H9 (cell line): ENCODE measurements at regions not wholly inside any gene's neighbourhood (a gene's known extent, or its start where the extent isn't known, plus 50 kb on each side); places are given as distances from the start of the nearest gene placed in this dataset.

Experiments
- DNase-seq: peaks from one replicate; pipeline ENCODE4 v3.0.0-alpha.2; 2017
- H2AFZ ChIP-seq: one replicate; pipeline ENCODE4 v1.6.1; 2013; ENCODE audit warnings: mild to moderate bottlenecking, low read length, control low read depth, moderate library complexity
- H2AK5ac ChIP-seq: 2 replicates; pipeline ENCODE4 v1.6.1; 2013; ENCODE audit warnings: low read length, control low read depth, mixed read lengths; ENCODE audit not compliant: insufficient read length
- H2BK120ac ChIP-seq: one replicate; pipeline ENCODE4 v1.6.1; 2013; ENCODE audit warnings: low read depth, mild to moderate bottlenecking, low read length, control low read depth, inconsistent platforms; ENCODE audit not compliant: poor library complexity, severe bottlenecking
- H2BK12ac ChIP-seq: 2 replicates; pipeline ENCODE4 v1.6.1; 2013; ENCODE audit warnings: low read length, control low read depth, mixed read lengths, low read depth; ENCODE audit not compliant: insufficient read length
- H2BK15ac ChIP-seq: 2 replicates; pipeline ENCODE4 v1.6.1; 2013; ENCODE audit warnings: low read depth, low read length, control low read depth
- H2BK20ac ChIP-seq: one replicate; pipeline ENCODE4 v1.6.1; 2013; ENCODE audit warnings: low read depth, mild to moderate bottlenecking, low read length, control low read depth, inconsistent platforms; ENCODE audit not compliant: poor library complexity, severe bottlenecking
- H2BK5ac ChIP-seq: 2 replicates; pipeline ENCODE4 v1.6.1; 2013; ENCODE audit warnings: low read length, control low read depth, mixed read lengths; ENCODE audit not compliant: insufficient read length
- H3K14ac ChIP-seq: 2 replicates; pipeline ENCODE4 v1.6.1; 2013; ENCODE audit warnings: low read length, control low read depth; ENCODE audit not compliant: insufficient read depth
- H3K18ac ChIP-seq: 2 replicates; pipeline ENCODE4 v1.6.1; 2013; ENCODE audit warnings: low read depth, mild to moderate bottlenecking, mixed read lengths, low read length, control low read depth; ENCODE audit not compliant: insufficient read length
- H3K23ac ChIP-seq: 2 replicates; pipeline ENCODE4 v1.6.1; 2013; ENCODE audit warnings: low read length, control low read depth, mixed read lengths, low read depth; ENCODE audit not compliant: insufficient read length
- H3K23me2 ChIP-seq: 2 replicates; pipeline ENCODE4 v1.6.1; 2013; ENCODE audit warnings: low read depth, mild to moderate bottlenecking, mixed read lengths, low read length, control low read depth; ENCODE audit not compliant: insufficient read length, poor library complexity, severe bottlenecking
- H3K27ac ChIP-seq: 2 replicates; pipeline ENCODE4 v1.5.1; 2013; ENCODE audit warnings: low read length, control low read depth, mixed read lengths, low read depth; ENCODE audit not compliant: insufficient read length
- H3K27me3 ChIP-seq: 2 replicates; pipeline ENCODE4 v1.6.1; 2013; ENCODE audit warnings: low read length, control low read depth, inconsistent platforms; ENCODE audit not compliant: insufficient read depth
- H3K4ac ChIP-seq: 2 replicates; pipeline ENCODE4 v1.6.1; 2013; ENCODE audit warnings: low read depth, mild to moderate bottlenecking, control low read depth, inconsistent platforms, low read length, moderate library complexity
- H3K4me1 ChIP-seq: 2 replicates; pipeline ENCODE4 v1.6.1; 2013; ENCODE audit warnings: low read length, control low read depth, inconsistent platforms; ENCODE audit not compliant: insufficient read depth
- H3K4me2 ChIP-seq: 2 replicates; pipeline ENCODE4 v1.6.1; 2013; ENCODE audit warnings: low read length, control low read depth, mixed read lengths; ENCODE audit not compliant: insufficient read length, insufficient read depth
- H3K56ac ChIP-seq: 2 replicates; pipeline ENCODE4 v1.6.1; 2013; ENCODE audit warnings: low read depth, mild to moderate bottlenecking, mixed read lengths, low read length, control low read depth; ENCODE audit not compliant: insufficient read length
- H3K79me1 ChIP-seq: 2 replicates; pipeline ENCODE4 v1.6.1; 2013; ENCODE audit warnings: low read depth, mild to moderate bottlenecking, moderate library complexity, low read length, control low read depth, inconsistent platforms; ENCODE audit not compliant: insufficient read depth, poor library complexity, severe bottlenecking
- H3K79me2 ChIP-seq: 2 replicates; pipeline ENCODE4 v1.6.1; 2013; ENCODE audit warnings: low read length, control low read depth, inconsistent platforms; ENCODE audit not compliant: insufficient read depth
- H3K9ac ChIP-seq: 2 replicates; pipeline ENCODE4 v1.6.1; 2013; ENCODE audit warnings: low read length, control low read depth, mixed read lengths; ENCODE audit not compliant: insufficient read length; ENCODE audit errors: extremely low read depth
- H3K9me3 ChIP-seq: one replicate; pipeline ENCODE4 v1.6.1; 2013; ENCODE audit warnings: low read depth, low read length, inconsistent platforms; ENCODE audit not compliant: control insufficient read depth
- H3T11ph ChIP-seq: one replicate; pipeline ENCODE4 v1.6.1; 2013; ENCODE audit warnings: mild to moderate bottlenecking, low read length, control low read depth, inconsistent platforms
- H4K20me1 ChIP-seq: one replicate; pipeline ENCODE4 v1.6.1; 2013; ENCODE audit not compliant: control insufficient read depth, insufficient read length, insufficient read depth
- H4K5ac ChIP-seq: 2 replicates; pipeline ENCODE4 v1.6.1; 2013; ENCODE audit warnings: low read depth, mild to moderate bottlenecking, mixed read lengths, low read length, control low read depth; ENCODE audit not compliant: insufficient read length
- H4K8ac ChIP-seq: replicated peaks from 2 replicates; pipeline ENCODE4 v1.6.1; 2013; ENCODE audit warnings: low read length, control low read depth, mixed read lengths, low read depth; ENCODE audit not compliant: insufficient read length
- H4K91ac ChIP-seq: 2 replicates; pipeline ENCODE4 v1.6.1; 2013; ENCODE audit warnings: low read depth, mild to moderate bottlenecking, moderate library complexity, mixed read lengths, low read length, control low read depth; ENCODE audit not compliant: insufficient read length
- H3K27ac Mint-ChIP-seq, 3 experiments: 2 replicates in 2 of 3; 3 replicates in 1 of 3; pipeline ENCODE4 v1.8.0; 2020 to 2021; ENCODE audit warnings: mixed read lengths in 3 of 3, mild to moderate bottlenecking in 1 of 3, moderate library complexity in 1 of 3
- H3K27me3 Mint-ChIP-seq: 2 replicates; pipeline ENCODE4 v1.8.0; 2021; ENCODE audit warnings: low read depth, mild to moderate bottlenecking, moderate library complexity, mixed read lengths
- H3K36me3 Mint-ChIP-seq, 3 experiments: 2 replicates in 2 of 3; 3 replicates in 1 of 3; pipeline ENCODE4 v1.8.0; 2020 to 2021; ENCODE audit warnings: low read depth in 3 of 3, mixed read lengths in 3 of 3; ENCODE audit not compliant: insufficient read depth in 1 of 3
- H3K4me1 Mint-ChIP-seq, 2 experiments: 2 replicates each; pipeline ENCODE4 v1.8.0; 2020; ENCODE audit warnings: mixed read lengths in 2 of 2
- H3K4me3 Mint-ChIP-seq, 2 experiments: 2 replicates in 1 of 2; 3 replicates in 1 of 2; pipeline ENCODE4 v1.8.0; 2020 to 2021; ENCODE audit warnings: mild to moderate bottlenecking in 2 of 2, mixed read lengths in 2 of 2, moderate library complexity in 1 of 2
- H3K9me3 Mint-ChIP-seq, 2 experiments: 2 replicates in 1 of 2; 3 replicates in 1 of 2; pipeline ENCODE4 v1.8.0; 2020; ENCODE audit warnings: mild to moderate bottlenecking in 2 of 2, mixed read lengths in 2 of 2, moderate library complexity in 1 of 2
- CTCF ChIP-seq: fragments of 200-600 bp; sonication (generic); conservative IDR thresholded peaks from 3 replicates; pipeline ENCODE4 v1.8.0; 2021; ENCODE audit warnings: antibody characterized with exemption, mild to moderate bottlenecking
- WGBS: extraction: QIAGEN DNeasy Blood & Tissue Kit; methylation state at CpG from one replicate; pipeline ENCODE4 v1.1.7; 2013; ENCODE audit warnings: missing lambda C conversion rate, low lambda C conversion rate, mixed read lengths; ENCODE audit not compliant: insufficient read length; ENCODE audit errors: extremely low coverage; 5-methylcytosine and 5-hydroxymethylcytosine counted together

- H3K79me2 ChIP-seq = no peaks in the 10 kb centered on the region
- Mint-ChIP-seq H3K4me3 (no peak overlapping the region), H3K27ac (no peak overlapping the region), H3K36me3 (0 out of 7 replicates have a peak, but pooled peaks cover 0 to 2% (median 0%) of the 10 kb centered on the region in 3 experiments), H3K4me1 (peaks cover 26 to 44% of the 10 kb centered on the region in 2 experiments), H3K27me3 (peaks cover 26% of the 10 kb centered on the region), H3K9me3 (peaks cover 0 to 6% of the 10 kb centered on the region in 2 experiments; a peak in 3 of 5 replicates)
- H2BK5ac ChIP-seq = no peak overlapping the region
- no peak overlapping the region for H4K91ac ChIP-seq
- H4K20me1 ChIP-seq = no peaks in the 10 kb centered on the region
- no peak overlapping the region for H3T11ph ChIP-seq
- no peak overlapping the region for H3K56ac ChIP-seq
- H3K27me3 ChIP-seq = no peaks in the 10 kb centered on the region
- no peaks in the 10 kb centered on the region for H3K23me2 ChIP-seq
- no peak overlapping the region for H3K4me2 ChIP-seq
- no peaks in the 10 kb centered on the region for H3K9me3 ChIP-seq
- no peak for TF ChIP-seq CTCF
- H3K18ac ChIP-seq = no peak overlapping the region
- H3K9ac ChIP-seq = no peak overlapping the region
- no peak overlapping the region for H2BK15ac ChIP-seq
- H4K5ac ChIP-seq = no peak overlapping the region
- no peak overlapping the region; the same call in 1 of the 2 replicates for H3K14ac ChIP-seq
- H3K27ac ChIP-seq = no peak overlapping the region
- no peak overlapping the region for H2BK20ac ChIP-seq
- no peaks in the 10 kb centered on the region for H3K4me1 ChIP-seq
- no peak overlapping the region for H2BK120ac ChIP-seq
- H2AK5ac ChIP-seq = no peak overlapping the region
- no peak overlapping the region for H3K23ac ChIP-seq
- WGBS = no CpG with 5 or more reads among the region's 13 CpGs
- no peak overlapping the region for H3K4ac ChIP-seq
- no peak for DNase-seq
- no peaks in the 10 kb centered on the region for H3K79me1 ChIP-seq
- H2AFZ ChIP-seq = no peak overlapping the region
- H4K8ac ChIP-seq = no peak overlapping the region
- no peak overlapping the region for H2BK12ac ChIP-seq
Measured at GRCh38 chr1:4270651-4271337, 370.7 kb upstream of the C1orf174 start.
